RWPE2 (cell line): ENCODE measurements at regions not wholly inside any gene's neighbourhood (a gene's known extent, or its start where the extent isn't known, plus 50 kb on each side); places are given as distances from the start of the nearest gene placed in this dataset.
A peak's percentile ranks its signal among the peaks of the same experiment; 100 is the strongest.

Source experiments
- ATAC-seq: fragments of 200-7000 bp; cut with Tn5 transposase; 3 replicates; pipeline ENCODE4 v1.9.1; 2021; ENCODE audit warnings: low read depth
- DNase-seq: peaks from one replicate; pipeline ENCODE4 v3.0.0-alpha.2; 2020; ENCODE audit warnings: low spot score
- H3K27ac ChIP-seq: fragments of 450-650 bp; 2 replicates; pipeline ENCODE4 v1.5.1; 2017; ENCODE audit warnings: mild to moderate bottlenecking; ENCODE audit not compliant: poor library complexity, severe bottlenecking
- H3K27me3 ChIP-seq: fragments of 250-450 bp; sonication (Bioruptor Pico); 2 replicates; pipeline ENCODE4 v1.5.1; 2021; ENCODE audit warnings: mild to moderate bottlenecking, moderate library complexity; ENCODE audit not compliant: insufficient read depth, poor library complexity, severe bottlenecking
- H3K36me3 ChIP-seq: fragments of 250-450 bp; sonication (Bioruptor Pico); 2 replicates; pipeline ENCODE4 v1.5.1; 2020; ENCODE audit warnings: low read depth, mild to moderate bottlenecking, moderate library complexity
- H3K4me1 ChIP-seq: fragments of 250-450 bp; sonication (Bioruptor Pico); 2 replicates; pipeline ENCODE4 v1.5.1; 2021; ENCODE audit warnings: mild to moderate bottlenecking, moderate library complexity; ENCODE audit not compliant: insufficient read depth, poor library complexity, severe bottlenecking
- H3K4me3 ChIP-seq: fragments of 250-450 bp; sonication (Bioruptor Pico); 2 replicates; pipeline ENCODE4 v1.5.1; 2021; ENCODE audit warnings: mild to moderate bottlenecking, moderate library complexity; ENCODE audit not compliant: severe bottlenecking
- H3K9me3 ChIP-seq: fragments of 250-450 bp; sonication (Bioruptor Pico); 2 replicates; pipeline ENCODE4 v1.5.1; 2021; ENCODE audit warnings: mild to moderate bottlenecking, moderate library complexity; ENCODE audit not compliant: severe bottlenecking
- CTCF ChIP-seq: fragments of 450-650 bp; IDR thresholded peaks from one replicate; pipeline ENCODE4 v1.5.1; 2017; ENCODE audit warnings: mild to moderate bottlenecking, moderate library complexity; ENCODE audit not compliant: poor library complexity, severe bottlenecking

- 0 out of 3 replicates have a peak, but pooled peaks have one; percentile 40 for ATAC-seq
- no peak for DNase-seq
- Histone ChIP-seq H3K4me3 (no peak overlapping the region), H3K4me1 (no peaks in the 10 kb centered on the region), H3K36me3 (no peaks in the 10 kb centered on the region), H3K27ac (no peak overlapping the region), H3K27me3 (no peaks in the 10 kb centered on the region), H3K9me3 (no peaks in the 10 kb centered on the region)
- no peak for TF ChIP-seq CTCF
Observed at GRCh38 chr2:228747483-228747882, 523.6 kb downstream of the PID1 start.

- Histone ChIP-seq H3K4me1 (no peaks in the 10 kb centered on the region), H3K27ac (no peak overlapping the region), H3K9me3 (no peaks in the 10 kb centered on the region), H3K36me3 (no peaks in the 10 kb centered on the region), H3K4me3 (no peak overlapping the region), H3K27me3 (no peaks in the 10 kb centered on the region)
- ATAC-seq = no peak
- no peak for TF ChIP-seq CTCF
- no peak for DNase-seq
Observed at GRCh38 chr2:228738671-228739380, 532.3 kb downstream of the PID1 start.

- Histone ChIP-seq H3K4me1 (peaks cover 21% of the 10 kb centered on the region), H3K27me3 (no peaks in the 10 kb centered on the region), H3K9me3 (no peaks in the 10 kb centered on the region), H3K36me3 (no peaks in the 10 kb centered on the region), H3K27ac (no peak overlapping the region), H3K4me3 (no peak overlapping the region)
- DNase-seq (no peak), ATAC-seq (no peak)
- TF ChIP-seq CTCF = no peak
Observed at GRCh38 chr2:228735697-228736096, 535.4 kb downstream of the PID1 start.

- Histone ChIP-seq H3K4me1 (peaks cover 30% of the 10 kb centered on the region), H3K27ac (peak overlapping the region; percentile 82), H3K4me3 (no peak overlapping the region), H3K27me3 (no peaks in the 10 kb centered on the region), H3K36me3 (no peaks in the 10 kb centered on the region), H3K9me3 (no peaks in the 10 kb centered on the region)
- ATAC-seq = peak; percentile 100
- no peak for TF ChIP-seq CTCF
- DNase-seq = peak; percentile 55
Observed at GRCh38 chr2:228731517-228731916, 539.6 kb downstream of the PID1 start.

- TF ChIP-seq CTCF = no peak
Observed at GRCh38 chr2:228728961-228729360, 542.1 kb downstream of the PID1 start.

More at GRCh38 chr2:228728961-228729360, 542.1 kb downstream of the PID1 start:
- no peaks in the 10 kb centered on the region for H3K9me3 ChIP-seq
- no peaks in the 10 kb centered on the region for H3K36me3 ChIP-seq
- ATAC-seq (no peak), DNase-seq (no peak)
- H3K4me3 ChIP-seq = no peak overlapping the region
- peaks cover 30% of the 10 kb centered on the region for H3K4me1 ChIP-seq
- no peak overlapping the region for H3K27ac ChIP-seq
- no peaks in the 10 kb centered on the region for H3K27me3 ChIP-seq
